ENCODE measurements at regions not wholly inside any gene's neighbourhood (a gene's known extent, or its start where the extent isn't known, plus 50 kb on each side); places are given as distances from the start of the nearest gene placed in this dataset.

- DNase-seq (ENCODE audit: low read depth in 2 of 2): no peak
- TF ChIP-seq CTCF (IDR thresholded peaks at IDR 0.05; ENCODE audit: low read depth, low read length): no peak
- no peak overlapping the region for H3K4me3 ChIP-seq (replicated peaks in 1 of 2; ENCODE audit: low read depth in 2 of 2, low read length in 2 of 2)
Observed at GRCh38 chr12:114917953-114918352, 234.0 kb upstream of the TBX3 start.

GRCh38 chr12:114917307-114917706 is 233.3 kb upstream of the TBX3 start:
- no peak overlapping the region for H3K4me3 ChIP-seq (replicated peaks in 1 of 2; ENCODE audit: low read depth in 2 of 2, low read length in 2 of 2)
- TF ChIP-seq CTCF (IDR thresholded peaks at IDR 0.05; ENCODE audit: low read depth, low read length): no peak

GRCh38 chr12:114916541-114916940 is 232.6 kb upstream of the TBX3 start:
- no peak overlapping the region for H3K4me3 ChIP-seq (replicated peaks in 1 of 2; ENCODE audit: low read depth in 2 of 2, low read length in 2 of 2)
- peak in 1 of 2 donors; percentile 67 for DNase-seq (ENCODE audit: low read depth in 2 of 2)
- TF ChIP-seq CTCF (IDR thresholded peaks at IDR 0.05; ENCODE audit: low read depth, low read length): no peak

More at GRCh38 chr12:114917307-114917706, 233.3 kb upstream of the TBX3 start:
- DNase-seq (ENCODE audit: low read depth in 2 of 2): no peak

- no peak for TF ChIP-seq CTCF (IDR thresholded peaks at IDR 0.05; ENCODE audit: low read depth, low read length)
- H3K4me3 ChIP-seq (replicated peaks in 1 of 2; ENCODE audit: low read depth in 2 of 2, low read length in 2 of 2): no peak overlapping the region
- DNase-seq (ENCODE audit: low read depth in 2 of 2): peak; percentile 60 to 83
Observed at GRCh38 chr12:114916124-114916523, 232.1 kb upstream of the TBX3 start.

GRCh38 chr12:114913871-114914801 is 230.2 kb upstream of the TBX3 start:
- no peak for TF ChIP-seq CTCF (IDR thresholded peaks at IDR 0.05; ENCODE audit: low read depth, low read length)
- H3K4me3 ChIP-seq (replicated peaks in 1 of 2; ENCODE audit: low read depth in 2 of 2, low read length in 2 of 2): no peak overlapping the region
- peak in 1 of 2 donors; percentile 47 for DNase-seq (ENCODE audit: low read depth in 2 of 2)

- no peak overlapping the region for H3K4me3 ChIP-seq (replicated peaks in 1 of 2; ENCODE audit: low read depth in 2 of 2, low read length in 2 of 2)
- DNase-seq (ENCODE audit: low read depth in 2 of 2): no peak
- TF ChIP-seq CTCF (IDR thresholded peaks at IDR 0.05; ENCODE audit: low read depth, low read length): no peak
Observed at GRCh38 chr12:114912811-114913210, 228.8 kb upstream of the TBX3 start.
